Astrocyte (in vitro differentiated cells and primary cell): ENCODE measurements at regions not wholly inside any gene's neighbourhood (a gene's known extent, or its start where the extent isn't known, plus 50 kb on each side); places are given as distances from the start of the nearest gene placed in this dataset.

Experiments
- DNase-seq: peaks from one replicate; pipeline ENCODE4 v3.0.0-alpha.2; 2010; ENCODE audit warnings: low read depth
- FAIRE-seq: peaks from 2 replicates; lab custom pipeline; 2011; peaks lifted over from hg19 to GRCh38; lab: Jason Lieb, UNC
- H2AFZ ChIP-seq: 2 replicates; pipeline ENCODE4 v1.6.0; 2012; ENCODE audit warnings: low read depth, low read length, inconsistent platforms
- H3K27ac ChIP-seq: 2 replicates; pipeline ENCODE4 v1.5.1; 2011; ENCODE audit warnings: low read depth, low read length, inconsistent platforms
- H3K27me3 ChIP-seq: 2 replicates; pipeline ENCODE4 v1.6.0; 2011; ENCODE audit warnings: low read length, inconsistent platforms; ENCODE audit not compliant: insufficient read depth
- H3K36me3 ChIP-seq: 2 replicates; pipeline ENCODE4 v1.5.1; 2011; ENCODE audit warnings: low read length, inconsistent platforms; ENCODE audit not compliant: insufficient read depth
- H3K4me1 ChIP-seq: 2 replicates; pipeline ENCODE4 v1.5.1; 2011; ENCODE audit warnings: low read length, inconsistent platforms; ENCODE audit not compliant: insufficient read depth
- H3K4me2 ChIP-seq: 2 replicates; pipeline ENCODE4 v1.6.0; 2012; ENCODE audit warnings: low read length, inconsistent platforms
- H3K4me3 ChIP-seq: 2 replicates; pipeline ENCODE4 v1.5.1; 2011; ENCODE audit warnings: low read depth, mild to moderate bottlenecking, low read length, inconsistent platforms; ENCODE audit not compliant: insufficient read depth
- H3K79me2 ChIP-seq: 2 replicates; pipeline ENCODE4 v1.6.0; 2012; ENCODE audit warnings: mild to moderate bottlenecking, low read length, inconsistent platforms; ENCODE audit not compliant: insufficient read depth
- H3K9ac ChIP-seq: 2 replicates; pipeline ENCODE4 v1.6.0; 2012; ENCODE audit warnings: mild to moderate bottlenecking, low read length, inconsistent platforms
- H3K9me3 ChIP-seq: 2 replicates; pipeline ENCODE4 v1.5.1; 2012; ENCODE audit warnings: low read depth, mild to moderate bottlenecking, low read length, inconsistent platforms; ENCODE audit not compliant: insufficient read depth
- H4K20me1 ChIP-seq: 2 replicates; pipeline ENCODE4 v1.6.0; 2012; ENCODE audit warnings: low read length, inconsistent platforms; ENCODE audit not compliant: insufficient read depth
- H3K27ac Mint-ChIP-seq: one replicate; pipeline ENCODE4 v1.8.0; 2021; ENCODE audit warnings: mild to moderate bottlenecking, mixed read lengths; ENCODE audit not compliant: unreplicated experiment
- H3K27me3 Mint-ChIP-seq: one replicate; pipeline ENCODE4 v1.8.0; 2021; ENCODE audit warnings: low read depth, mixed read lengths; ENCODE audit not compliant: unreplicated experiment
- H3K36me3 Mint-ChIP-seq: one replicate; pipeline ENCODE4 v1.8.0; 2021; ENCODE audit warnings: low read depth, mixed read lengths; ENCODE audit not compliant: unreplicated experiment
- H3K4me1 Mint-ChIP-seq: one replicate; pipeline ENCODE4 v1.8.0; 2021; ENCODE audit warnings: low read depth, mixed read lengths; ENCODE audit not compliant: unreplicated experiment
- H3K4me3 Mint-ChIP-seq: one replicate; pipeline ENCODE4 v1.8.0; 2021; ENCODE audit warnings: mild to moderate bottlenecking, moderate library complexity, mixed read lengths; ENCODE audit not compliant: unreplicated experiment
- H3K9me3 Mint-ChIP-seq: one replicate; pipeline ENCODE4 v1.8.0; 2021; ENCODE audit warnings: mild to moderate bottlenecking, mixed read lengths; ENCODE audit not compliant: unreplicated experiment
- EZH2 ChIP-seq: IDR thresholded peaks from 2 replicates; pipeline ENCODE4 v1.6.1; 2012; ENCODE audit warnings: mild to moderate bottlenecking, low read length, inconsistent platforms; ENCODE audit not compliant: insufficient read depth
- TF ChIP-seq, protein P1 (sequence below): IDR thresholded peaks from 2 replicates; pipeline ENCODE4 v1.5.1; 2011; ENCODE audit warnings: low read depth, mild to moderate bottlenecking, inconsistent platforms, low read length, moderate library complexity; ENCODE audit not compliant: insufficient read depth

DNA sequence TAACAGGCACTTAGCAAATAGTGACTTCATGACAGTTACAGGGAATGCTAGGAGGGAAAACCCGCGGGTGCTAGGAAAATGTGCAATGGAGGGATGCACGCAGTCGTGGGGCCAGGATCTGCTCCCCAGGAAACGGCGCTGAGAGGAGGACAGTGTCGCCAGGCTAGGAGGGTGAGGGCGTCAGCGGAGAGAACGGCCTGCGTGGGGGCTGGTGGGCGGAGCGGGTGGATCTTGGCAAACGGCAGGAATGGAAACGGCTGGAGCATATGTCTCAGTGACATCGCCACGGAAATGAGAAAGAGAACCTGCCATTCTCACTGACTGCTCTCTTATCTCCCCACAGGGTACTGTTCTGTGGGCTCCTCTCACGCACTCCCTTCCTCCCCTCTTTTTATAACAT is 478.5 kb upstream of the ID2 start:
- Histone ChIP-seq H3K36me3 (no peaks in the 10 kb centered on the region), H3K4me1 (no peaks in the 10 kb centered on the region), H2AFZ (no peak overlapping the region), H3K27me3 (no peaks in the 10 kb centered on the region), H3K9me3 (no peaks in the 10 kb centered on the region), H3K4me2 (no peak overlapping the region), H3K79me2 (no peaks in the 10 kb centered on the region), H3K4me3 (no peak overlapping the region), H3K9ac (no peak overlapping the region), H3K27ac (no peak overlapping the region), H4K20me1 (no peaks in the 10 kb centered on the region)
- no peaks in the 10 kb centered on the region for H3K36me3 Mint-ChIP-seq
- no peak for TF ChIP-seq EZH2
- TF ChIP-seq, protein P1, sequence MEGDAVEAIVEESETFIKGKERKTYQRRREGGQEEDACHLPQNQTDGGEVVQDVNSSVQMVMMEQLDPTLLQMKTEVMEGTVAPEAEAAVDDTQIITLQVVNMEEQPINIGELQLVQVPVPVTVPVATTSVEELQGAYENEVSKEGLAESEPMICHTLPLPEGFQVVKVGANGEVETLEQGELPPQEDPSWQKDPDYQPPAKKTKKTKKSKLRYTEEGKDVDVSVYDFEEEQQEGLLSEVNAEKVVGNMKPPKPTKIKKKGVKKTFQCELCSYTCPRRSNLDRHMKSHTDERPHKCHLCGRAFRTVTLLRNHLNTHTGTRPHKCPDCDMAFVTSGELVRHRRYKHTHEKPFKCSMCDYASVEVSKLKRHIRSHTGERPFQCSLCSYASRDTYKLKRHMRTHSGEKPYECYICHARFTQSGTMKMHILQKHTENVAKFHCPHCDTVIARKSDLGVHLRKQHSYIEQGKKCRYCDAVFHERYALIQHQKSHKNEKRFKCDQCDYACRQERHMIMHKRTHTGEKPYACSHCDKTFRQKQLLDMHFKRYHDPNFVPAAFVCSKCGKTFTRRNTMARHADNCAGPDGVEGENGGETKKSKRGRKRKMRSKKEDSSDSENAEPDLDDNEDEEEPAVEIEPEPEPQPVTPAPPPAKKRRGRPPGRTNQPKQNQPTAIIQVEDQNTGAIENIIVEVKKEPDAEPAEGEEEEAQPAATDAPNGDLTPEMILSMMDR: no peak
- no peak for FAIRE-seq
- DNase-seq: no peak
- peaks cover 14% of the 10 kb centered on the region for H3K27me3 Mint-ChIP-seq
- no peak overlapping the region for H3K27ac Mint-ChIP-seq
- peaks cover 5% of the 10 kb centered on the region for H3K9me3 Mint-ChIP-seq
- H3K4me1 Mint-ChIP-seq: no peaks in the 10 kb centered on the region
- H3K4me3 Mint-ChIP-seq: no peak overlapping the region

DNA sequence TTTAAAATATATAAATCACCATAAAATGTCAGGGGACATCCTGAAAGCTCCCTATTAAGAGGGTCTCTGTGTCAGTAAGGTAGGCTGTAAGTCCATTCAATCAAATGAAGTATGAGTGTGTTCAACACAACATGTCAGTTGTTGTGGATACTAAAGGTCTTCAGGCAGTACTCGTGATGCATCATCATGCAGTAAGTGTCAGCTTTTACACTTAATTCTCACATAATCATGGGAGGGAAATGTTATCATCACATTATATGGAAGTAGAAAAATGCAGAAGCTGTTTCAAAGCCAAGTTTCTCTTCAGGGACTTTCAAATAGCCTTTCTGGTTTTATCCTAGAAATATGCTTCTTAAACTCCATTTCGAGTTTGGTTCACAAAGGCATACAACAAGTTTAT is 477.1 kb upstream of the ID2 start:
- Histone ChIP-seq H2AFZ (no peak overlapping the region), H3K36me3 (no peaks in the 10 kb centered on the region)
- no peak for FAIRE-seq

GRCh38 chr2:8209494-8209893 is 472.4 kb upstream of the ID2 start:
- no peak for DNase-seq
- Mint-ChIP-seq H3K27ac (no peak overlapping the region), H3K36me3 (no peaks in the 10 kb centered on the region), H3K4me3 (no peak overlapping the region), H3K27me3 (no peaks in the 10 kb centered on the region), H3K9me3 (peaks cover 7% of the 10 kb centered on the region), H3K4me1 (no peaks in the 10 kb centered on the region)
- H3K4me1 ChIP-seq: no peaks in the 10 kb centered on the region
- H3K27me3 ChIP-seq: no peaks in the 10 kb centered on the region
- H2AFZ ChIP-seq: no peak overlapping the region
- H3K27ac ChIP-seq: no peak overlapping the region
- H3K4me3 ChIP-seq: no peak overlapping the region
- H3K9me3 ChIP-seq: no peaks in the 10 kb centered on the region
- no peak for TF ChIP-seq EZH2
- TF ChIP-seq, protein P1: no peak
- no peak overlapping the region for H3K4me2 ChIP-seq
- no peaks in the 10 kb centered on the region for H3K79me2 ChIP-seq
- no peak overlapping the region for H3K9ac ChIP-seq
- no peaks in the 10 kb centered on the region for H3K36me3 ChIP-seq
- FAIRE-seq: no peak
- no peaks in the 10 kb centered on the region for H4K20me1 ChIP-seq

More for the DNA sequence above, 477.1 kb upstream of the ID2 start:
- Histone ChIP-seq H3K9me3 (no peaks in the 10 kb centered on the region), H3K27me3 (no peaks in the 10 kb centered on the region), H3K4me1 (no peaks in the 10 kb centered on the region), H3K79me2 (no peaks in the 10 kb centered on the region), H3K4me2 (no peak overlapping the region), H3K9ac (no peak overlapping the region), H3K27ac (no peak overlapping the region), H3K4me3 (no peak overlapping the region), H4K20me1 (no peaks in the 10 kb centered on the region)
- DNase-seq: no peak
- Mint-ChIP-seq H3K4me1 (no peaks in the 10 kb centered on the region), H3K27me3 (peaks cover 14% of the 10 kb centered on the region), H3K9me3 (peaks cover 5% of the 10 kb centered on the region), H3K27ac (no peak overlapping the region), H3K4me3 (no peak overlapping the region), H3K36me3 (no peaks in the 10 kb centered on the region)
- TF ChIP-seq EZH2: no peak
- TF ChIP-seq, protein P1: no peak
